ENCODE measurements at regions not wholly inside any gene's neighbourhood (a gene's known extent, or its start where the extent isn't known, plus 50 kb on each side); places are given as distances from the start of the nearest gene placed in this dataset.

- TF ChIP-seq ZNF567 (CRISPR knock-in tag; IDR thresholded peaks at IDR 0.05; ENCODE audit: borderline replicate concordance) (no peak), ATF4 (CRISPR knock-in tag; IDR thresholded peaks at IDR 0.05) (no peak), ZSCAN12 (CRISPR knock-in tag; IDR thresholded peaks at IDR 0.05) (no peak), POLR2AphosphoS2 (IDR thresholded peaks at IDR 0.05; ENCODE audit: low read depth, low read length) (no peak), SMAD9 (CRISPR knock-in tag; IDR thresholded peaks at IDR 0.05) (no peak), REL (CRISPR knock-in tag; conservative IDR thresholded peaks at IDR 0.05) (no peak), ZNF550 (CRISPR knock-in tag; IDR thresholded peaks at IDR 0.05; ENCODE audit: borderline replicate concordance) (no peak), CBX2 (IDR thresholded peaks at IDR 0.05; ENCODE audit: low read depth, low read length) (no peak), CBX2 (CRISPR knock-in tag; IDR thresholded peaks at IDR 0.05; ENCODE audit: low read depth) (no peak)
Observed at GRCh38 chr7:18292584-18292983, 203.0 kb upstream of the HDAC9 start (continued).

GRCh38 chr7:18293759-18294158, 201.8 kb upstream of the HDAC9 start:
- ATAC-seq: no peak
- TF ChIP-seq PREB (CRISPR knock-in tag; IDR thresholded peaks at IDR 0.05) (no peak), TEAD2 (CRISPR knock-in tag; IDR thresholded peaks at IDR 0.05) (no peak), ZNF780A (CRISPR knock-in tag; IDR thresholded peaks at IDR 0.05) (no peak), TARDBP (CRISPR knock-in tag; IDR thresholded peaks at IDR 0.05) (no peak), ETS1 (CRISPR knock-in tag; IDR thresholded peaks at IDR 0.05) (no peak), SP140L (CRISPR knock-in tag; IDR thresholded peaks at IDR 0.05; ENCODE audit: borderline replicate concordance) (no peak), DMAP1 (CRISPR knock-in tag; IDR thresholded peaks at IDR 0.05) (no peak), JUND (CRISPR knock-in tag; IDR thresholded peaks at IDR 0.05) (no peak), ZNF335 (CRISPR knock-in tag; IDR thresholded peaks at IDR 0.05) (no peak)
- DNase-seq (ENCODE audit: low spot score): no peak
- ChIA-PET POLR2A (no interaction called here), CTCF (ENCODE audit: low intra/inter-chr PET ratio, low total read pairs) (no interaction called here)
- Histone ChIP-seq H3K79me2 (ENCODE audit: insufficient read depth, low read length) (no peaks in the 10 kb centered on the region), H3K9me3 (ENCODE audit: low read length) (no peaks in the 10 kb centered on the region), H3K4me2 (ENCODE audit: low read depth, low read length) (no peak overlapping the region), H3K4me1 (ENCODE audit: insufficient read depth, low read length) (no peaks in the 10 kb centered on the region), H3K27ac (ENCODE audit: extremely low read length, insufficient read depth, low read length) (no peak overlapping the region), H2AFZ (ENCODE audit: low read length) (no peak overlapping the region), H3K27me3 (ENCODE audit: control insufficient read depth in 1 of 2, insufficient read depth in 2 of 2, low read length in 2 of 2) (no peaks in the 10 kb centered on the region), H4K20me1 (ENCODE audit: insufficient read depth, low read length) (no peaks in the 10 kb centered on the region), H3K4me3 (replicated peaks in 1 of 3; ENCODE audit: insufficient read depth in 1 of 3, low read depth in 2 of 3, low read length in 3 of 3) (no peak overlapping the region), H3K9ac (ENCODE audit: insufficient read depth, low read depth, low read length) (no peak overlapping the region), H3K36me3 (replicated peaks in 1 of 2; ENCODE audit: control insufficient read depth in 1 of 2, insufficient read depth in 2 of 2, low read length in 2 of 2) (no peaks in the 10 kb centered on the region)
- WGBS (ENCODE audit: low lambda C conversion rate): 7% methylated on average over 2 of the region's 2 CpGs
- FAIRE-seq: no peak
- intact Hi-C loops (cut with micrococcal nuclease; ENCODE audit: unreplicated experiment) (no loop called here), in situ Hi-C loops (cut with HindIII; ENCODE audit: extremely low pct_ligation_motif_present, low pct_unique_long_range_greater_than_20kb) (no loop called here)
- BruUV-seq (replicated peaks): no TSS peak
